ENCODE measurements at regions not wholly inside any gene's neighbourhood (a gene's known extent, or its start where the extent isn't known, plus 50 kb on each side); places are given as distances from the start of the nearest gene placed in this dataset.

- intact Hi-C loops (cut with micrococcal nuclease), result no loop called here
- no peak overlapping the region for H2BK5ac ChIP-seq (ENCODE audit: low read depth, low read length, poor library complexity, severe bottlenecking)
- H3K36me3 ChIP-seq (ENCODE audit: control insufficient read depth, insufficient read depth, low read length), result no peaks in the 10 kb centered on the region
- no peaks in the 10 kb centered on the region for H3K9me3 ChIP-seq (ENCODE audit: control insufficient read depth, insufficient read depth, low read length)
- H3K18ac ChIP-seq (ENCODE audit: low read depth, low read length), result no peak overlapping the region
- no peak overlapping the region for H4K8ac ChIP-seq (ENCODE audit: low read depth in 2 of 2, low read length in 2 of 2)
- in situ Hi-C loops (cut with MboI; ENCODE audit: low sequenced_read_pairs), result no loop called here
- no peak overlapping the region for H3K4me2 ChIP-seq (ENCODE audit: low read depth, low read length)
- dilution Hi-C loops (cut with HindIII; ENCODE audit: low sequenced_read_pairs, unreplicated experiment), result no loop called here
- TF ChIP-seq BHLHE40 (IDR thresholded peaks at IDR 0.05; ENCODE audit: low read depth, low read length), result no peak
- no peak for TF ChIP-seq NFE2L2 (IDR thresholded peaks at IDR 0.05; ENCODE audit: low read depth, low read length)
- TF ChIP-seq RAD21 (IDR thresholded peaks at IDR 0.05; ENCODE audit: low read length), result no peak
- TF ChIP-seq FOS (IDR thresholded peaks at IDR 0.05; ENCODE audit: low read depth, low read length), result no peak
- TF ChIP-seq MXI1 (IDR thresholded peaks at IDR 0.05; ENCODE audit: borderline replicate concordance, low read depth, low read length), result no peak
- no peak for TF ChIP-seq RCOR1 (IDR thresholded peaks at IDR 0.05; ENCODE audit: insufficient replicate concordance, low read length)
- DNase-seq, result no peak
- H3K4me3 ChIP-seq (ENCODE audit: insufficient read depth, low read depth, low read length), result no peak overlapping the region
- ATAC-seq (ENCODE audit: low read depth), result no peak
- H2AFZ ChIP-seq (replicated peaks; ENCODE audit: low read length, poor library complexity), result no peak overlapping the region
- no peak overlapping the region for H3K4ac ChIP-seq (ENCODE audit: low read depth, low read length)
- no peaks in the 10 kb centered on the region for H4K20me1 ChIP-seq (ENCODE audit: insufficient read depth, low read length)
- no peak overlapping the region for H2AK5ac ChIP-seq (ENCODE audit: low read depth, low read length)
- no peaks in the 10 kb centered on the region for H3K9me1 ChIP-seq (ENCODE audit: insufficient read depth, low read length)
- no peaks in the 10 kb centered on the region for H3K27me3 ChIP-seq (ENCODE audit: control insufficient read depth, insufficient read depth, low read length)
- H3K79me1 ChIP-seq (ENCODE audit: low read depth in 1 of 2, low read length in 2 of 2), result no peaks in the 10 kb centered on the region
- CTCF ChIA-PET, result no interaction called here
- H2AK9ac ChIP-seq (replicated peaks; ENCODE audit: low read depth, low read length, poor library complexity), result no peak overlapping the region
- BruUV-seq (replicated peaks), result no TSS peak
- H3K9ac ChIP-seq (ENCODE audit: low read depth, low read length), result no peak overlapping the region
- H3K56ac ChIP-seq (ENCODE audit: extremely low read depth, insufficient read depth, low read length), result no peak overlapping the region
- H3K27ac ChIP-seq (ENCODE audit: insufficient read depth, low read length), result no peak overlapping the region
- no peak overlapping the region for H2BK20ac ChIP-seq (ENCODE audit: low read depth, low read length)
- no peak overlapping the region for H4K5ac ChIP-seq (ENCODE audit: low read depth, low read length)
- WGBS, 2 experiments (ENCODE audit: extremely low coverage in 2 of 2, insufficient read length in 1 of 2), result no CpG with 5 or more reads among the region's 3 CpGs
- H3K14ac ChIP-seq (replicated peaks; ENCODE audit: low read depth, low read length), result no peak overlapping the region
- no peaks in the 10 kb centered on the region for H3K4me1 ChIP-seq (ENCODE audit: control insufficient read depth, insufficient read depth, low read length)
- no peak overlapping the region for H4K91ac ChIP-seq (ENCODE audit: insufficient read depth, low read depth, low read length)
- no peak overlapping the region for H2BK15ac ChIP-seq (ENCODE audit: low read depth, low read length)
- POLR2A ChIA-PET (ENCODE audit: unreplicated experiment), result no interaction called here
- no peak overlapping the region for H2BK120ac ChIP-seq (ENCODE audit: low read depth, low read length)
- H3K23ac ChIP-seq (ENCODE audit: low read depth, low read length), result no peak overlapping the region
These were observed 205.4 kb upstream of the GNPDA2 start for GRCh38 chr4:44931720-44932119.

Data from IMR-90 (cell line).